NB4 (cell line): ENCODE measurements at regions not wholly inside any gene's neighbourhood (a gene's known extent, or its start where the extent isn't known, plus 50 kb on each side); places are given as distances from the start of the nearest gene placed in this dataset.

Source experiments
- MYC ChIP-seq: IDR thresholded peaks from 2 replicates; pipeline ENCODE4 v1.6.1; 2011; ENCODE audit warnings: low read depth, low read length
- POLR2A ChIP-seq: IDR thresholded peaks from 2 replicates; pipeline ENCODE4 v1.6.1; 2011; ENCODE audit warnings: mild to moderate bottlenecking; ENCODE audit not compliant: insufficient read length; ENCODE audit errors: extremely low read depth
- TF ChIP-seq, protein P1 (sequence below): IDR thresholded peaks from one replicate; pipeline ENCODE4 v1.5.1; 2012; ENCODE audit warnings: low read depth, low read length
- TF ChIP-seq, protein P2 (sequence below): IDR thresholded peaks from 2 replicates; pipeline ENCODE4 v1.6.1; 2011; ENCODE audit warnings: low read depth, low read length

DNA sequence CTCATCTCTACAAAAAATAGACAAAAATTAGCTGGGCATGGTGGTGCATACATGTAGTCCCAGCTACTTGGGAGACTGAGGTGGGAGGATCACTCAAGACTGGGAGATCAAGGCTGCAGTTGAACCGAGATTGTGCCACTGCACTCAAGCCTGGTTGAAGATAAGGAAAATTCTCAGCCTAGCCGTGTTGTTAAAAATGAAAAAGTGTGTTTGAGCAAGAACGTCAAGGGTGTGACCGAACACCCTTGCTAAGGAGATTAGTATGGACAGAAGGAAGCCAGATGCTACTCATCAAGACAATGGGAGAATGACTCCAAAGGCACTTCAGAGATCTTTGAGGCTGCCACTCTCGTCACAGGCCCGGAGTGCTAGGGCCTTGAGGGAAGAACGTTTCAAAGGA lies 70.0 kb upstream of the NDUFV2 start:
- TF ChIP-seq, protein P1, sequence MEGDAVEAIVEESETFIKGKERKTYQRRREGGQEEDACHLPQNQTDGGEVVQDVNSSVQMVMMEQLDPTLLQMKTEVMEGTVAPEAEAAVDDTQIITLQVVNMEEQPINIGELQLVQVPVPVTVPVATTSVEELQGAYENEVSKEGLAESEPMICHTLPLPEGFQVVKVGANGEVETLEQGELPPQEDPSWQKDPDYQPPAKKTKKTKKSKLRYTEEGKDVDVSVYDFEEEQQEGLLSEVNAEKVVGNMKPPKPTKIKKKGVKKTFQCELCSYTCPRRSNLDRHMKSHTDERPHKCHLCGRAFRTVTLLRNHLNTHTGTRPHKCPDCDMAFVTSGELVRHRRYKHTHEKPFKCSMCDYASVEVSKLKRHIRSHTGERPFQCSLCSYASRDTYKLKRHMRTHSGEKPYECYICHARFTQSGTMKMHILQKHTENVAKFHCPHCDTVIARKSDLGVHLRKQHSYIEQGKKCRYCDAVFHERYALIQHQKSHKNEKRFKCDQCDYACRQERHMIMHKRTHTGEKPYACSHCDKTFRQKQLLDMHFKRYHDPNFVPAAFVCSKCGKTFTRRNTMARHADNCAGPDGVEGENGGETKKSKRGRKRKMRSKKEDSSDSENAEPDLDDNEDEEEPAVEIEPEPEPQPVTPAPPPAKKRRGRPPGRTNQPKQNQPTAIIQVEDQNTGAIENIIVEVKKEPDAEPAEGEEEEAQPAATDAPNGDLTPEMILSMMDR: no peak
- no peak for TF ChIP-seq POLR2A
- no peak for TF ChIP-seq MYC
- TF ChIP-seq, protein P2, sequence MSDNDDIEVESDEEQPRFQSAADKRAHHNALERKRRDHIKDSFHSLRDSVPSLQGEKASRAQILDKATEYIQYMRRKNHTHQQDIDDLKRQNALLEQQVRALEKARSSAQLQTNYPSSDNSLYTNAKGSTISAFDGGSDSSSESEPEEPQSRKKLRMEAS: no peak
